ENCODE measurements at regions not wholly inside any gene's neighbourhood (a gene's known extent, or its start where the extent isn't known, plus 50 kb on each side); places are given as distances from the start of the nearest gene placed in this dataset.
"Not testable (repeated sequence)": the region's sequence is repeated elsewhere in the genome, so short reads cannot be mapped to it uniquely, and the experiment has no call there.

GRCh38 chr2:76697439-76697838 lies 824.7 kb downstream of the LRRTM4 start:
- H3K27ac ChIP-seq; H3K4me1 ChIP-seq; H3K36me3 ChIP-seq; H3K9me3 ChIP-seq; DNase-seq (ENCODE audit: low spot score in 2 of 2); H3K4me3 ChIP-seq; H3K27me3 ChIP-seq: not testable (repeated sequence)
- 87 to 93% methylated on average over 17 of the region's 17 CpGs for WGBS, 2 donors

- 73 to 77% methylated on average over 4 of the region's 4 CpGs for WGBS, 2 donors
- DNase-seq (ENCODE audit: low spot score in 2 of 2) = no peak
Measured at GRCh38 chr2:76692908-76693307, 829.3 kb downstream of the LRRTM4 start.

GRCh38 chr2:76688732-76689131 lies 833.4 kb downstream of the LRRTM4 start:
- 71 to 84% methylated on average over 1 of the region's 1 CpG for WGBS, 2 donors
- DNase-seq (ENCODE audit: low spot score in 2 of 2) = no peak
- H3K27ac ChIP-seq = no peak overlapping the region
- no peaks in the 10 kb centered on the region for H3K4me1 ChIP-seq
- no peak for TF ChIP-seq CTCF (IDR thresholded peaks at IDR 0.05)
- TF ChIP-seq POLR2A (IDR thresholded peaks at IDR 0.05) = no peak
- TF ChIP-seq EP300 (IDR thresholded peaks at IDR 0.05) = no peak
- H3K27me3 ChIP-seq = no peaks in the 10 kb centered on the region
- no peaks in the 10 kb centered on the region for H3K36me3 ChIP-seq
- no peak overlapping the region for H3K4me3 ChIP-seq
- H3K9me3 ChIP-seq = no peaks in the 10 kb centered on the region

More at GRCh38 chr2:76692908-76693307, 829.3 kb downstream of the LRRTM4 start:
- Histone ChIP-seq H3K27ac (no peak overlapping the region), H3K9me3 (no peaks in the 10 kb centered on the region), H3K36me3 (no peaks in the 10 kb centered on the region), H3K4me3 (no peak overlapping the region), H3K4me1 (no peaks in the 10 kb centered on the region), H3K27me3 (no peaks in the 10 kb centered on the region)
- TF ChIP-seq CTCF (IDR thresholded peaks at IDR 0.05) (no peak), EP300 (IDR thresholded peaks at IDR 0.05) (no peak), POLR2A (IDR thresholded peaks at IDR 0.05) (no peak)

GRCh38 chr2:76687923-76688322 lies 834.3 kb downstream of the LRRTM4 start:
- no peak overlapping the region for H3K27ac ChIP-seq
- no peaks in the 10 kb centered on the region for H3K9me3 ChIP-seq
- no peaks in the 10 kb centered on the region for H3K4me1 ChIP-seq
- no peaks in the 10 kb centered on the region for H3K27me3 ChIP-seq
- WGBS, 2 donors = 86 to 87% methylated on average over 3 of the region's 3 CpGs
- H3K36me3 ChIP-seq = no peaks in the 10 kb centered on the region
- DNase-seq (ENCODE audit: low spot score in 2 of 2) = no peak
- no peak for TF ChIP-seq EP300 (IDR thresholded peaks at IDR 0.05)
- H3K4me3 ChIP-seq = no peak overlapping the region

GRCh38 chr2:76684756-76685155 lies 837.4 kb downstream of the LRRTM4 start:
- H3K4me1 ChIP-seq = no peaks in the 10 kb centered on the region
- H3K27ac ChIP-seq = no peak overlapping the region
- H3K9me3 ChIP-seq = no peaks in the 10 kb centered on the region
- 34 to 47% methylated on average over 6 of the region's 6 CpGs for WGBS, 2 donors
- TF ChIP-seq POLR2A (IDR thresholded peaks at IDR 0.05) = no peak
- TF ChIP-seq EP300 (IDR thresholded peaks at IDR 0.05) = no peak
- TF ChIP-seq CTCF (IDR thresholded peaks at IDR 0.05) = no peak
- no peak for DNase-seq (ENCODE audit: low spot score in 2 of 2)
- H3K4me3 ChIP-seq = no peak overlapping the region
- no peaks in the 10 kb centered on the region for H3K27me3 ChIP-seq
- no peaks in the 10 kb centered on the region for H3K36me3 ChIP-seq

- H3K27me3 ChIP-seq = no peaks in the 10 kb centered on the region
- H3K27ac ChIP-seq = no peak overlapping the region
- no peaks in the 10 kb centered on the region for H3K9me3 ChIP-seq
- no peaks in the 10 kb centered on the region for H3K36me3 ChIP-seq
- peaks cover 0 to 5% (median 0%) of the 10 kb centered on the region in 4 donors for H3K4me1 ChIP-seq
- H3K4me3 ChIP-seq = no peak overlapping the region
- 70 to 83% methylated on average over 1 of the region's 1 CpG for WGBS, 2 donors
- TF ChIP-seq EP300 (IDR thresholded peaks at IDR 0.05) = no peak
- TF ChIP-seq CTCF (IDR thresholded peaks at IDR 0.05) = no peak
- TF ChIP-seq POLR2A (IDR thresholded peaks at IDR 0.05) = no peak
- DNase-seq (ENCODE audit: low spot score in 2 of 2) = no peak
Measured at GRCh38 chr2:76679025-76679396, 843.2 kb downstream of the LRRTM4 start.
